Fibroblast of pulmonary artery (primary cell): ENCODE measurements at regions not wholly inside any gene's neighbourhood (a gene's known extent, or its start where the extent isn't known, plus 50 kb on each side); places are given as distances from the start of the nearest gene placed in this dataset.
"Not testable (repeated sequence)": the region's sequence is repeated elsewhere in the genome, so short reads cannot be mapped to it uniquely, and the experiment has no call there.

ENCODE experiments used
- DNase-seq: peaks from one replicate; pipeline ENCODE4 v3.0.0-alpha.2; 2010; ENCODE audit warnings: low read depth
- H3K4me3 ChIP-seq: replicated peaks from 2 replicates; pipeline ENCODE4 v1.5.1; 2011; ENCODE audit warnings: low read depth, mild to moderate bottlenecking, control low read depth, low read length, moderate library complexity
- TF ChIP-seq, protein P1 (sequence below): IDR thresholded peaks from 2 replicates; pipeline ENCODE4 v1.5.1; 2011; ENCODE audit warnings: mild to moderate bottlenecking, control low read depth, low read length, inconsistent platforms; ENCODE audit errors: missing control alignments

DNA sequence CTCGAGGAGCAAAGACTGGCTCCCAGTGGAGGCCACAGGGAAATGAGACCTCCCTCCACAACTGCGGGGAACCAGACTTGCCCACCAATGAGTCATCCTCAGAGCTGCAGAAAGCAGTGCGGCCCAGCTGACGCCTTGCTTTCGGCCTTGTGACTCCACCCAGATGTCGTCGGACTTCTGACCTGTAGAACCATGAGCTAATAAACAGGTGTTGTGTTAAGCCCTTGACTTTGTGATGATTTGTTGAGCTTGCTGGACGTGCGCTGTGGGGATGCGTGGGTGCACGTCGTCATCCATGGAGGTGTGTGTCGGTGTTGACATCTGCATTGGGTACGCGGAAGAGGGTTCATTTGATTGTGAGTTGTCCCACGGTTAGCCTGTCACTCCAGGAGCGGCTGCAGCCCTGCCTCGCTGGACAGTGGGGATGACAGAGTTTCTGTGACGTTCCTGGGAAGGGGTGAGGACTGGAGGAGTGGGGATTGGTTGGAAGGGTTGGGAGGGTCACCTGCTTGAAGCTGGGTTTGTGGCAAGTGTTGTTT lies 154.1 kb downstream of the SH3BP4 start:
- no peak for DNase-seq
- H3K4me3 ChIP-seq, result no peak overlapping the region
- TF ChIP-seq, protein P1, sequence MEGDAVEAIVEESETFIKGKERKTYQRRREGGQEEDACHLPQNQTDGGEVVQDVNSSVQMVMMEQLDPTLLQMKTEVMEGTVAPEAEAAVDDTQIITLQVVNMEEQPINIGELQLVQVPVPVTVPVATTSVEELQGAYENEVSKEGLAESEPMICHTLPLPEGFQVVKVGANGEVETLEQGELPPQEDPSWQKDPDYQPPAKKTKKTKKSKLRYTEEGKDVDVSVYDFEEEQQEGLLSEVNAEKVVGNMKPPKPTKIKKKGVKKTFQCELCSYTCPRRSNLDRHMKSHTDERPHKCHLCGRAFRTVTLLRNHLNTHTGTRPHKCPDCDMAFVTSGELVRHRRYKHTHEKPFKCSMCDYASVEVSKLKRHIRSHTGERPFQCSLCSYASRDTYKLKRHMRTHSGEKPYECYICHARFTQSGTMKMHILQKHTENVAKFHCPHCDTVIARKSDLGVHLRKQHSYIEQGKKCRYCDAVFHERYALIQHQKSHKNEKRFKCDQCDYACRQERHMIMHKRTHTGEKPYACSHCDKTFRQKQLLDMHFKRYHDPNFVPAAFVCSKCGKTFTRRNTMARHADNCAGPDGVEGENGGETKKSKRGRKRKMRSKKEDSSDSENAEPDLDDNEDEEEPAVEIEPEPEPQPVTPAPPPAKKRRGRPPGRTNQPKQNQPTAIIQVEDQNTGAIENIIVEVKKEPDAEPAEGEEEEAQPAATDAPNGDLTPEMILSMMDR, result no peak

DNA sequence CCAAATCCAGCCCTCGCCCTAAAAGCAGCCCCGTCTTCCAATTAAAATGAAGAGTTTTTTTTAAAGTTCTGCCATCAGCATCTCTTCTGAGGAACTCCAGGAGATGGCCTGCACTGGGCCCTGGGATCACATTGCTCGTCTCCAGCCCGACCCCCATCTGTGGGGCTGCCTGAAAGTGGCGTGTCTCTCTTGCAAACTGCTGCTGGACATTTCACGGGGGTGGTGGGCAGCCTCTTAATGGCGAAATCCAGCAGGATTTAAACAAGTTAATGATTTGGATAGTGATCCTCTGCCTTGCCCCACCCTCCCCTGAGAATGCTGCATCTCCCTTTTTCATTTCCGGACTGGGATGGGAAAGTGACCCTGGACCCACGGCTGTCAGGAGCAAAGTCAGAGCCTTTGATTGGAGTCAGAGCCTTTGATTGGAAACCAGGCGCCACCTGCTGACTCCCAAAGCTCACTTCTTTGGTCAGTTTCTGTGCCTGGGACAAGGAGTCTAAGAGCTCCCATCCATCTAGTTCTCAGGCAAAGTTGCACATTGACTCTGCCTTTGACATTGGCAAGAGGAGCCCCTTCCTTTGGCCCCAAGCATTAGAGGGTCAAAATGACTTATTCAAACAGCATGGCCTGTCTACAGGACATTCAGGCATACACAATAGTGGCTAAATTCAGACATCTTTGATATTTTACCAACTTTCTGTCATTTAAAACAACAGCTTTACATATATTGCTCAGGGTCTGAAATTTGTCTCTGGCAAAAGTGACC lies 155.2 kb downstream of the SH3BP4 start:
- no peak overlapping the region for H3K4me3 ChIP-seq
- TF ChIP-seq, protein P1, result peak; percentile 85
- DNase-seq, result peak; percentile 81

DNA sequence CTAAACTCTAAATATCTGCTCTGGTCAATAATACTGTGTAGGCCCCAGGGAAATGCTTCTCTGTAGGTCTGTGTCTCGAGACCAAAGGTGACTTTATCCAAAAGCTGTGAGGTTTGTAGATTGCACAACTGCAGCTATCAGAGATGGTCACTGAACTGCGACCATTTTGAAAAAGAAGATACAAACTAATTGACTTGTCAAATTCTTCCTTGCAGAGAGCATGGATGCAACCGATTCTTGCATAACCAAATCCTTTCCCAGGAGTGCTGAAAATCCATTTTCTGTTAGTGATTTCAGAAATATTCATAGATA lies 155.8 kb downstream of the SH3BP4 start:
- no peak for DNase-seq
- no peak overlapping the region for H3K4me3 ChIP-seq
- TF ChIP-seq, protein P1, result no peak

DNA sequence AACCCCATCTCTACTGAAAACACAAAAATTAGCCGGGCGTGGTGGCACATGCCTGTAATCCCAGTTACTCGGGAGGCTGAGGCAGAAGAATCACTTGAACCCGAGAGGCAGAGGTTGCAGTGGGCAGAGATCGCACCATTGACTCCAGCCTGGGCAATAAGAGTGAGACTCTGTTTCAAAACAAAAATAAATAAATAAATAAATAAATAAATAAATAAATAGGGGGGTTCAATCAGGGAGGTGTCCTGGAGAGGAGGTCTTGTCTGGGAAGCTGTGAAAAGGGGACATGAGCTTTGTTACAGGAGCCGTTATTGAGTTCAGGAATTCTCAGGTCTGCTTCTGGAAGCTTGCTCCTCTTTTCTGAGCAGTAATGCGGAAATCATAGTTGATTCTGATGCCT lies 157.7 kb downstream of the SH3BP4 start:
- H3K4me3 ChIP-seq, DNase-seq: not testable (repeated sequence)

DNA sequence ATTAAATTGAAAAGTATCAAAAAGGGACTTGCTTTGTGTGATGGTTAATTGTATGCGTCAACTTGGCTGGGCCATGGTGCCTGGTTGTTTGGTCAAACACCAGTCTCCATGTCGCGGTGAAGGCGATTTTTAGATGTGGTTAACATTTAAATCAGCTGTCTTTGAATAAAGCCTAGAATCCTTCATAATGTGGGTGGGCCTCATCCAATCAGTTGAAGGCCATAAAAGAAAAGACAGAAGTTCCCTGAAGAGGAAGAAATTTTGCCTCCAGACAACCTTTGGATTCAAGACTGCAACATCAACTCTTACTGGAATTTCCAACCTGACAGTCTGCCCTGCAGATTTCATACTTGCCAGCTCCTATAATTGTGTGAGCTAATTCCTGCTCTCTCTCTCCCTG lies 160.5 kb downstream of the SH3BP4 start:
- DNase-seq, result no peak
- no peak overlapping the region for H3K4me3 ChIP-seq
- TF ChIP-seq, protein P1, result no peak

DNA sequence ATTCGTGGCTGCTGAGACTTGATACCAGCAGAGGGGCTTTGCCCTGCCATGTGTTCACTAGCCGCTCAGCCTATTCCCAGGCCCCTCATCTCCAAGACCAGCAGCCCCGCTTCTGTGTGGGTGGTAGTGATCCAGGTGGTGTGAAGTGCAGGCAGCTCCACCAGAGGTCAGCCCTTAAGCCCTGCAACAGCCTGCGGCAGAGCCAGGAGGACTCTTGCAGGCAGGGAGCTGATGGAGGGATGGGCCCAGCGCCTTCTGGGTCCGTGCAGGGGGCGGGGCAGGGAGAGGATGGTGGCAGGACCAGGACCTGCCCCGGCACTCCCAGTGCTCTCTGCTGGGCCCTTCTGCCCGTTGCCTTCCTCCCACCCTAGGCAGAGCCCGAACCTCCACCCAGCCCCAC lies 162.0 kb downstream of the SH3BP4 start:
- TF ChIP-seq, protein P1, result no peak
- no peak for DNase-seq
- H3K4me3 ChIP-seq, result no peak overlapping the region

DNA sequence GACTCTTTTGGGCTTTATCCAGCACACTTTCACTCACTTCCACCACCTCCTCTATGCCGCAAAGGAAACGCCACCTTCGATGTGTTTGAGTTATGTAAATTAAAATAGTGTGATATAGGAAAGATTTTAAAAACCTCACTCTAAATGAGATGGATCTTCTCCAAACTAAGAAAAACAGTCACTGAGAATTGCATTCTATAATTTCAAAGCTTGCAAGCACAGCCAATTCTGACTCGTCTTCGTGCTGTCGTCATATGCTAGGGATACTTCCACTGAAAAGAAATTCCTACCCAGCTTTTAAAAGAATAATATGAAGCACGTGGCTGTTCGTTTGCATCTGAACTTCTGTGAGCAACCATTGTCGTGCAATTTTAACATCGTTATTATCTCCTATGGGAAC lies 162.5 kb downstream of the SH3BP4 start:
- H3K4me3 ChIP-seq, result no peak overlapping the region
- DNase-seq, result no peak
- TF ChIP-seq, protein P1, result no peak
